GM23248 (cell line): ENCODE measurements at regions not wholly inside any gene's neighbourhood (a gene's known extent, or its start where the extent isn't known, plus 50 kb on each side); places are given as distances from the start of the nearest gene placed in this dataset.

ENCODE experiments used
- DNase-seq: peaks from one replicate; pipeline ENCODE4 v3.0.0-alpha.2; 2015
- H2AFZ ChIP-seq: fragments of 200-600 bp; sonication (generic); 2 replicates; pipeline ENCODE4 v1.6.1; 2016; ENCODE audit warnings: antibody characterized with exemption
- H3F3A ChIP-seq: fragments of 200-600 bp; sonication (generic); 2 replicates; pipeline ENCODE4 v1.6.1; 2016; ENCODE audit warnings: mild to moderate bottlenecking, antibody characterized with exemption, mixed run types; ENCODE audit not compliant: insufficient read depth
- H3K27ac ChIP-seq: fragments of 200-600 bp; sonication (generic); 2 replicates; pipeline ENCODE4 v1.5.1; 2016; ENCODE audit warnings: mild to moderate bottlenecking
- H3K27me3 ChIP-seq: fragments of 200-600 bp; sonication (generic); replicated peaks from 2 replicates; pipeline ENCODE4 v1.6.1; 2016; ENCODE audit warnings: mild to moderate bottlenecking; ENCODE audit not compliant: insufficient read depth
- H3K36me3 ChIP-seq: fragments of 200-600 bp; sonication (generic); 2 replicates; pipeline ENCODE4 v1.6.1; 2016; ENCODE audit warnings: low read depth, mild to moderate bottlenecking
- H3K4me1 ChIP-seq: fragments of 200-600 bp; sonication (generic); 2 replicates; pipeline ENCODE4 v1.6.1; 2016; ENCODE audit warnings: mild to moderate bottlenecking; ENCODE audit not compliant: insufficient read depth
- H3K4me2 ChIP-seq: fragments of 200-600 bp; sonication (generic); one replicate; pipeline ENCODE4 v1.6.1; 2016; ENCODE audit warnings: mild to moderate bottlenecking; ENCODE audit not compliant: unreplicated experiment
- H3K4me3 ChIP-seq: fragments of 200-600 bp; sonication (generic); 2 replicates; pipeline ENCODE4 v1.5.1; 2016; ENCODE audit warnings: mild to moderate bottlenecking
- H3K79me2 ChIP-seq: fragments of 200-600 bp; sonication (generic); 2 replicates; pipeline ENCODE4 v1.6.1; 2016; ENCODE audit warnings: mild to moderate bottlenecking; ENCODE audit not compliant: insufficient read depth
- H3K9ac ChIP-seq: fragments of 200-600 bp; sonication (generic); 2 replicates; pipeline ENCODE4 v1.6.1; 2016; ENCODE audit warnings: mild to moderate bottlenecking
- H3K9me2 ChIP-seq: fragments of 200-600 bp; sonication (generic); 2 replicates; pipeline ENCODE4 v1.6.1; 2016; ENCODE audit warnings: mixed run types, mild to moderate bottlenecking, moderate library complexity; ENCODE audit not compliant: insufficient read depth
- H3K9me3 ChIP-seq: fragments of 200-600 bp; sonication (generic); one replicate; pipeline ENCODE4 v1.6.1; 2017; ENCODE audit warnings: low read depth
- H4K20me1 ChIP-seq: fragments of 200-600 bp; sonication (generic); 2 replicates; pipeline ENCODE4 v1.6.0; 2016; ENCODE audit not compliant: insufficient read depth
- EZH2 ChIP-seq: fragments of 200-600 bp; sonication (generic); IDR thresholded peaks from 2 replicates; pipeline ENCODE4 v1.6.1; 2018; ENCODE audit warnings: antibody characterized with exemption, mild to moderate bottlenecking; ENCODE audit not compliant: insufficient read depth, poor library complexity, severe bottlenecking
- EZH2phosphoT487 ChIP-seq: fragments of 200-600 bp; sonication (generic); IDR thresholded peaks from 2 replicates; pipeline ENCODE4 v1.6.1; 2018; ENCODE audit warnings: antibody characterized with exemption, moderate library complexity, mild to moderate bottlenecking, low read depth; ENCODE audit not compliant: insufficient read depth
- WGBS, 2 experiments: methylation state at CpG; one replicate each; pipeline ENCODE4 v1.1.6; 2015 to 2017; ENCODE audit warnings: low lambda C conversion rate in 2 of 2, low coverage in 1 of 2; ENCODE audit errors: missing lambda C conversion rate in 2 of 2; 5-methylcytosine and 5-hydroxymethylcytosine counted together
- in situ Hi-C: fragments of 300-500 bp; cut with MboI; formaldehyde crosslinking; loops from 2 replicates; pipeline ENCODE4 v1.15.0; 2020

GRCh38 chr12:46617167-46617566 lies 208.6 kb downstream of the SLC38A4 start:
- H3K4me3 ChIP-seq: no peak overlapping the region
- DNase-seq: peak; percentile 96
- H3K9ac ChIP-seq: peak overlapping the region; percentile 46
- peaks cover 20% of the 10 kb centered on the region for H3K4me1 ChIP-seq
- H3K9me3 ChIP-seq: no peaks in the 10 kb centered on the region
- no peaks in the 10 kb centered on the region for H4K20me1 ChIP-seq
- H3K4me2 ChIP-seq: peak overlapping the region; percentile 38
- H3K79me2 ChIP-seq: no peaks in the 10 kb centered on the region
- H3F3A ChIP-seq: peaks cover 14% of the 10 kb centered on the region
- 4 to 7% methylated on average over 4 of the region's 4 CpGs for WGBS, 2 experiments
- peak overlapping the region; percentile 35 for H2AFZ ChIP-seq
- TF ChIP-seq EZH2: no peak
- 0 out of 2 replicates have a peak, but pooled peaks have one; percentile 38 for TF ChIP-seq EZH2phosphoT487
- H3K9me2 ChIP-seq: no peaks in the 10 kb centered on the region
- in situ Hi-C loops: no loop called here
- no peaks in the 10 kb centered on the region for H3K27me3 ChIP-seq
- no peaks in the 10 kb centered on the region for H3K36me3 ChIP-seq
- H3K27ac ChIP-seq: peak overlapping the region; percentile 86

- TF ChIP-seq EZH2 (no peak), EZH2phosphoT487 (no peak)
- Histone ChIP-seq H3K36me3 (no peaks in the 10 kb centered on the region), H3F3A (peaks cover 38% of the 10 kb centered on the region), H3K4me3 (peak overlapping the region; percentile 51; the same call in 1 of the 2 replicates), H3K9me3 (no peaks in the 10 kb centered on the region), H3K27ac (no peak overlapping the region), H3K4me1 (peaks cover 42% of the 10 kb centered on the region), H3K79me2 (no peaks in the 10 kb centered on the region), H3K9me2 (no peaks in the 10 kb centered on the region), H4K20me1 (no peaks in the 10 kb centered on the region), H3K9ac (peak overlapping the region; percentile 62), H3K4me2 (peak overlapping the region; percentile 77), H2AFZ (peak overlapping the region; percentile 35), H3K27me3 (no peaks in the 10 kb centered on the region)
- WGBS, 2 experiments: 89 to 91% methylated on average over 3 of the region's 3 CpGs
- in situ Hi-C loops: no loop called here
- no peak for DNase-seq
Measured at GRCh38 chr12:46610754-46611153, 215.0 kb downstream of the SLC38A4 start.

- H3K4me2 ChIP-seq: peak overlapping the region; percentile 66
- 99 to 100% methylated on average over 2 of the region's 2 CpGs for WGBS, 2 experiments
Measured at GRCh38 chr12:46609674-46610073, 216.1 kb downstream of the SLC38A4 start.

GRCh38 chr12:46609273-46609623 lies 216.5 kb downstream of the SLC38A4 start:
- H3K4me2 ChIP-seq: peak overlapping the region; percentile 66
- H3K27ac ChIP-seq: peak overlapping the region; percentile 78
- peaks cover 42% of the 10 kb centered on the region for H3K4me1 ChIP-seq

More at GRCh38 chr12:46609674-46610073, 216.1 kb downstream of the SLC38A4 start:
- Histone ChIP-seq H4K20me1 (no peaks in the 10 kb centered on the region), H3K9me3 (no peaks in the 10 kb centered on the region), H3K27me3 (no peaks in the 10 kb centered on the region), H3K36me3 (no peaks in the 10 kb centered on the region), H3F3A (peaks cover 38% of the 10 kb centered on the region), H3K79me2 (no peaks in the 10 kb centered on the region), H3K9ac (no peak overlapping the region), H3K27ac (peak overlapping the region; percentile 78), H2AFZ (no peak overlapping the region), H3K4me1 (peaks cover 42% of the 10 kb centered on the region), H3K4me3 (no peak overlapping the region), H3K9me2 (no peaks in the 10 kb centered on the region)
- in situ Hi-C loops: no loop called here
- no peak for DNase-seq
- TF ChIP-seq EZH2phosphoT487 (no peak), EZH2 (no peak)

More at GRCh38 chr12:46609273-46609623, 216.5 kb downstream of the SLC38A4 start:
- H3K4me3 ChIP-seq: peak overlapping the region; percentile 29
- in situ Hi-C loops: no loop called here
- DNase-seq: no peak
- H2AFZ ChIP-seq: peak overlapping the region; percentile 20; the same call in 1 of the 2 replicates
- no peaks in the 10 kb centered on the region for H3K9me3 ChIP-seq
- no peaks in the 10 kb centered on the region for H3K79me2 ChIP-seq
- H3K9me2 ChIP-seq: no peaks in the 10 kb centered on the region
- no peaks in the 10 kb centered on the region for H3K36me3 ChIP-seq
- peak overlapping the region; percentile 49 for H3K9ac ChIP-seq
- no peak for TF ChIP-seq EZH2phosphoT487
- no peak for TF ChIP-seq EZH2
- no peaks in the 10 kb centered on the region for H4K20me1 ChIP-seq
- H3F3A ChIP-seq: peaks cover 38% of the 10 kb centered on the region
- H3K27me3 ChIP-seq: no peaks in the 10 kb centered on the region
- 57 to 68% methylated on average over 1 of the region's 1 CpG for WGBS, 2 experiments
